ENCODE measurements at regions not wholly inside any gene's neighbourhood (a gene's known extent, or its start where the extent isn't known, plus 50 kb on each side); places are given as distances from the start of the nearest gene placed in this dataset.

DNA sequence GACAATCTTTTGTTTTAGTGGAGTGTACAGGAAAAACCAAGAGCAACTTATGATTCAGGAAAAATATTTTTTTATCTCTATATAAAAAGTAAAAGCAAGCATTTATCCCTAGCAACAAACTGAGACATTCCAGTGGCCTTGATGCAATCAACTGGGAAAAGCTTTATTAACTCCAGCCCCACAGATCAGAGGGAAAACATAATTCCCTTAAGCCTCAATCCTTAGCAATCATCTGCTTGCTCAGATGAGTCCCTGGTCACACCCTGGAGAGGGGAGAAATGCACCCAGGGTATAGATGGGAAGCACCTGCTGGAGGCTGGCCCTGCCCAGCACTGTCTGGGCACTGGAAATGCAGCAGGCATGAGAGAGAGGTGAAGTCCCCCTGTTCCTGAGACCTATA, 636.6 kb downstream of the TNS3 start (continued):
- TF ChIP-seq POLR2AphosphoS5 (IDR thresholded peaks at IDR 0.05; ENCODE audit: low read depth, low read length) (no peak), CBX3 (IDR thresholded peaks at IDR 0.05; ENCODE audit: low read depth) (no peak), POLR2A (IDR thresholded peaks at IDR 0.05; ENCODE audit: borderline replicate concordance, extremely low read depth, insufficient read depth, insufficient read length) (no peak)
- TF ChIP-seq, protein P1, sequence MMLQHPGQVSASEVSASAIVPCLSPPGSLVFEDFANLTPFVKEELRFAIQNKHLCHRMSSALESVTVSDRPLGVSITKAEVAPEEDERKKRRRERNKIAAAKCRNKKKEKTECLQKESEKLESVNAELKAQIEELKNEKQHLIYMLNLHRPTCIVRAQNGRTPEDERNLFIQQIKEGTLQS (IDR thresholded peaks at IDR 0.05) = no peak

DNA sequence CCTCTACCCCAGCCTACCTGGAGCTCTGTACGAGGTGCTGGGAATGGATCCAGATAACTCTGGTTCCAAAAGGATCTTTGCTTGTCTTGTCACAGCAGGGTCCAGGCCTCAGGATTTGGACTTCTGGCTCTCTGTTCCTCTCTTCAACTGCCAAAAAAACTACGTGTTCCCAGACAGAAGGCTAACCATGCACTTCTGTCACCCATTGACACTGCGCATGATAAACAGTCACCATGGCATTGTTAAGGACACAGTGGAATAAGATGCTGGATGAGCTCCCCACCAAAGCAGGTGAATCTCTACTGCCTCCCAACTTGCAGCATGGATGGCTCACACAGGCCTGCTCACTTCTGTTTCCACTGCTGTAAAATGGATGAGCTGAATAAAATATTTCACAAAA, 637.9 kb downstream of the TNS3 start:
- no peak overlapping the region for H3K4me2 ChIP-seq (ENCODE audit: low read length)
- H3K9me3 ChIP-seq (ENCODE audit: control insufficient read depth in 1 of 2, insufficient read depth in 1 of 2, low read depth in 1 of 2, low read length in 2 of 2) = no peaks in the 10 kb centered on the region
- ChIA-PET RAD21 (ENCODE audit: low non-redundant PET in 1 of 2, low total read pairs in 2 of 2, uncharacterized antibody in 2 of 2, unreplicated experiment in 2 of 2) (no interaction called here), CTCF (no interaction called here), POLR2A (no interaction called here)
- DNase-seq (ENCODE audit: low read depth, low spot score) (no peak), ATAC-seq (no peak)
- H3K79me2 ChIP-seq (ENCODE audit: insufficient read depth, low read length) = no peaks in the 10 kb centered on the region
- no peaks in the 10 kb centered on the region for H3K36me3 ChIP-seq (ENCODE audit: control insufficient read depth in 1 of 2, insufficient read depth in 2 of 2, low read length in 2 of 2)
- H3K4me3 ChIP-seq (replicated peaks in 1 of 2; ENCODE audit: low read depth in 1 of 2, low read length in 2 of 2) = no peak overlapping the region
- H3K4me1 ChIP-seq (ENCODE audit: control insufficient read depth in 1 of 2, insufficient read depth in 2 of 2, low read length in 2 of 2) = no peaks in the 10 kb centered on the region
- no peak overlapping the region for H3K27ac ChIP-seq (ENCODE audit: low read depth, low read length)
- no peaks in the 10 kb centered on the region for H3K9me2 ChIP-seq (ENCODE audit: insufficient read depth)
- no peaks in the 10 kb centered on the region for H4K20me1 ChIP-seq (ENCODE audit: insufficient read depth)
- no TSS peak for BruUV-seq (replicated peaks)
- H2AFZ ChIP-seq (ENCODE audit: low read depth, low read length, poor library complexity, severe bottlenecking) = no peak overlapping the region
- no peak overlapping the region for H3K9ac ChIP-seq (ENCODE audit: low read length)
- intact Hi-C loops (cut with micrococcal nuclease) = no loop called here
- H3K27me3 ChIP-seq (ENCODE audit: insufficient read depth, low read length) = no peaks in the 10 kb centered on the region
- TF ChIP-seq, protein P2, sequence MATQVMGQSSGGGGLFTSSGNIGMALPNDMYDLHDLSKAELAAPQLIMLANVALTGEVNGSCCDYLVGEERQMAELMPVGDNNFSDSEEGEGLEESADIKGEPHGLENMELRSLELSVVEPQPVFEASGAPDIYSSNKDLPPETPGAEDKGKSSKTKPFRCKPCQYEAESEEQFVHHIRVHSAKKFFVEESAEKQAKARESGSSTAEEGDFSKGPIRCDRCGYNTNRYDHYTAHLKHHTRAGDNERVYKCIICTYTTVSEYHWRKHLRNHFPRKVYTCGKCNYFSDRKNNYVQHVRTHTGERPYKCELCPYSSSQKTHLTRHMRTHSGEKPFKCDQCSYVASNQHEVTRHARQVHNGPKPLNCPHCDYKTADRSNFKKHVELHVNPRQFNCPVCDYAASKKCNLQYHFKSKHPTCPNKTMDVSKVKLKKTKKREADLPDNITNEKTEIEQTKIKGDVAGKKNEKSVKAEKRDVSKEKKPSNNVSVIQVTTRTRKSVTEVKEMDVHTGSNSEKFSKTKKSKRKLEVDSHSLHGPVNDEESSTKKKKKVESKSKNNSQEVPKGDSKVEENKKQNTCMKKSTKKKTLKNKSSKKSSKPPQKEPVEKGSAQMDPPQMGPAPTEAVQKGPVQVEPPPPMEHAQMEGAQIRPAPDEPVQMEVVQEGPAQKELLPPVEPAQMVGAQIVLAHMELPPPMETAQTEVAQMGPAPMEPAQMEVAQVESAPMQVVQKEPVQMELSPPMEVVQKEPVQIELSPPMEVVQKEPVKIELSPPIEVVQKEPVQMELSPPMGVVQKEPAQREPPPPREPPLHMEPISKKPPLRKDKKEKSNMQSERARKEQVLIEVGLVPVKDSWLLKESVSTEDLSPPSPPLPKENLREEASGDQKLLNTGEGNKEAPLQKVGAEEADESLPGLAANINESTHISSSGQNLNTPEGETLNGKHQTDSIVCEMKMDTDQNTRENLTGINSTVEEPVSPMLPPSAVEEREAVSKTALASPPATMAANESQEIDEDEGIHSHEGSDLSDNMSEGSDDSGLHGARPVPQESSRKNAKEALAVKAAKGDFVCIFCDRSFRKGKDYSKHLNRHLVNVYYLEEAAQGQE (IDR thresholded peaks at IDR 0.05; ENCODE audit: low read depth) = no peak
- TF ChIP-seq ZNF274 (IDR thresholded peaks at IDR 0.05; ENCODE audit: low read depth, low read length) (no peak), POLR2AphosphoS5 (IDR thresholded peaks at IDR 0.05; ENCODE audit: low read depth, low read length) (no peak), POLR2A (IDR thresholded peaks at IDR 0.05; ENCODE audit: borderline replicate concordance, extremely low read depth, insufficient read depth, insufficient read length) (no peak), EGR1 (IDR thresholded peaks at IDR 0.05; ENCODE audit: low read depth) (no peak), ELF1 (IDR thresholded peaks at IDR 0.05; ENCODE audit: borderline replicate concordance, low read depth) (no peak), SIN3A (IDR thresholded peaks at IDR 0.05; ENCODE audit: low read depth) (no peak), EZH2 (IDR thresholded peaks at IDR 0.05) (no peak), CBX3 (IDR thresholded peaks at IDR 0.05; ENCODE audit: low read depth) (no peak), YY1 (IDR thresholded peaks at IDR 0.05; ENCODE audit: extremely low read depth, insufficient replicate concordance, low read depth, low read length) (no peak), TCF7L2 (IDR thresholded peaks at IDR 0.05; ENCODE audit: borderline replicate concordance, extremely low read depth, insufficient read depth, insufficient read length) (no peak), CEBPB (IDR thresholded peaks at IDR 0.05; ENCODE audit: low read depth) (no peak), RAD21 (IDR thresholded peaks at IDR 0.05; ENCODE audit: low read depth) (no peak), FOSL1 (IDR thresholded peaks at IDR 0.05; ENCODE audit: low read depth) (no peak), SP1 (IDR thresholded peaks at IDR 0.05; ENCODE audit: low read depth) (no peak), JUND (IDR thresholded peaks at IDR 0.05) (no peak)
- TF ChIP-seq, protein P3, sequence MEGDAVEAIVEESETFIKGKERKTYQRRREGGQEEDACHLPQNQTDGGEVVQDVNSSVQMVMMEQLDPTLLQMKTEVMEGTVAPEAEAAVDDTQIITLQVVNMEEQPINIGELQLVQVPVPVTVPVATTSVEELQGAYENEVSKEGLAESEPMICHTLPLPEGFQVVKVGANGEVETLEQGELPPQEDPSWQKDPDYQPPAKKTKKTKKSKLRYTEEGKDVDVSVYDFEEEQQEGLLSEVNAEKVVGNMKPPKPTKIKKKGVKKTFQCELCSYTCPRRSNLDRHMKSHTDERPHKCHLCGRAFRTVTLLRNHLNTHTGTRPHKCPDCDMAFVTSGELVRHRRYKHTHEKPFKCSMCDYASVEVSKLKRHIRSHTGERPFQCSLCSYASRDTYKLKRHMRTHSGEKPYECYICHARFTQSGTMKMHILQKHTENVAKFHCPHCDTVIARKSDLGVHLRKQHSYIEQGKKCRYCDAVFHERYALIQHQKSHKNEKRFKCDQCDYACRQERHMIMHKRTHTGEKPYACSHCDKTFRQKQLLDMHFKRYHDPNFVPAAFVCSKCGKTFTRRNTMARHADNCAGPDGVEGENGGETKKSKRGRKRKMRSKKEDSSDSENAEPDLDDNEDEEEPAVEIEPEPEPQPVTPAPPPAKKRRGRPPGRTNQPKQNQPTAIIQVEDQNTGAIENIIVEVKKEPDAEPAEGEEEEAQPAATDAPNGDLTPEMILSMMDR (IDR thresholded peaks at IDR 0.05 in 2 of 3, conservative IDR thresholded peaks at IDR 0.05 in 1 of 3; ENCODE audit: borderline replicate concordance in 1 of 3, insufficient read depth in 1 of 3, low read depth in 2 of 3, low read length in 2 of 3) = no peak
- TF ChIP-seq, protein P4, sequence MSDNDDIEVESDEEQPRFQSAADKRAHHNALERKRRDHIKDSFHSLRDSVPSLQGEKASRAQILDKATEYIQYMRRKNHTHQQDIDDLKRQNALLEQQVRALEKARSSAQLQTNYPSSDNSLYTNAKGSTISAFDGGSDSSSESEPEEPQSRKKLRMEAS (IDR thresholded peaks at IDR 0.05) = no peak
- TF ChIP-seq, protein P1 (IDR thresholded peaks at IDR 0.05) = no peak
